SK-N-MC (cell line): ENCODE measurements at regions not wholly inside any gene's neighbourhood (a gene's known extent, or its start where the extent isn't known, plus 50 kb on each side); places are given as distances from the start of the nearest gene placed in this dataset.

Experiments
- EZH2 ChIP-seq: fragments of 200-600 bp; sonication (generic); IDR thresholded peaks from one replicate; pipeline ENCODE4 v1.6.1; 2017; ENCODE audit warnings: antibody characterized with exemption
- POLR2AphosphoS5 ChIP-seq: IDR thresholded peaks from 2 replicates; pipeline ENCODE4 v1.6.1; 2012; ENCODE audit warnings: mild to moderate bottlenecking, low read depth, low read length, borderline replicate concordance

GRCh38 chr16:74218871-74219270, 77.7 kb upstream of the PSMD7 start:
- TF ChIP-seq POLR2AphosphoS5 (no peak), EZH2 (no peak)
